T1000 (cell line): ENCODE measurements at regions not wholly inside any gene's neighbourhood (a gene's known extent, or its start where the extent isn't known, plus 50 kb on each side); places are given as distances from the start of the nearest gene placed in this dataset.

ENCODE experiments used
- DNase-seq: peaks from one replicate; lab custom pipeline; 2025; ENCODE audit warnings: mixed read lengths; lab: John Stamatoyannopoulos, UW

DNA sequence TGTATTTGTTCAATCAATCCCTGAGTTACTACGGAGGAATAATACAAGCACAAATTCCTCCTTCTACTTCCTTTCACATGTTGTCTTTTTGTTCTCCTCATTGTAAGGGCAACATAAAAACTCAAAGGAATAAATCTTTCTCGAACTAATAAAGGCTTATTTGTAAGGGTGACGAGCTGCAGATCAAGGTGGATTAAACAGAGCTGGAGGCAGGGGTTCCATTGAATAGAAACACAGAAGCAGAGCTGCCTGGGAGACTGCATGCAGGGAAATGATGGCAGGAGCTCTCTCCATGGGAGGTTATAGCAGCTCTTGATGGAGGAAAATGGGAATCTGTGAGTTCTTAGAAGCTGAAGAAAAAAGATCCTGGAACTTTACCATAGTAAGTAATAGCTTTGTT lies 160.2 kb downstream of the CYYR1 start:
- DNase-seq = no peak

DNA sequence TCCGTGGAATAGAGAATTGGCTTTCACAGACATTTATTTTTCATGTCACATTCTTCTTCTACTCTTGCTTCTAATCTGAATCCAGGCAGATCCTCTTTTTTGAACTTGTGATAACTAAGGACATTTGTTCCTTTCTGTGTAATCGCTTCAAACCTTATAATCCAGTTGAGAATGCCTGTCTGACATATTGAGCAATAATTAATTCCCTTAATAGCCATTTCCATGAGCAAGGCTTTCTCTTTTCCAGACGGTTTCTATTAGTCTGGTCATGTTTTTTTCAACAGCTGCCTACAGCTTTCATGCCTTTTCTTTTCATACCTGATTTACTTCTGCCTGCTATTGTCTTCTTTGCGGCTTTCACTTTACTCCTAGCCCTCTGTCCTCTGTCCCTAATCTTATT lies 163.4 kb downstream of the CYYR1 start:
- no peak for DNase-seq

DNA sequence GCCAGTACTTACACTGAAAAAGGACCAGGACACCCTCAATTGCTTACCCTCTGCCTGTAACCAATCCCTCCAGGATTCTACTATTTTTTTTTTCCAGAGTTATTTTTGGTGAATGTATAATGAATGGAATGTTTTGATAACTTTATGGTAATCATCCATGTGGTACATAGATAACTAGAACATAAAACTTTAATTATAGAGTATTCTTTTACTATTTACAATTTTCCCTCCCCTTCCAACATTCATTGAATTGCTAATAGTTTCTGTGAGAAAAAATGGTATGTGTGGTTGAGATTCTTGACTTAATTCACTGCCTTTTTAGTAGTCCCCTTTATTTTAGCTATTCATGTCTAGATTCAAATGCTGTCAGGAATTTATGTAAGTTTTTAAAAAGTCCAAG lies 164.6 kb downstream of the CYYR1 start:
- DNase-seq = no peak

DNA sequence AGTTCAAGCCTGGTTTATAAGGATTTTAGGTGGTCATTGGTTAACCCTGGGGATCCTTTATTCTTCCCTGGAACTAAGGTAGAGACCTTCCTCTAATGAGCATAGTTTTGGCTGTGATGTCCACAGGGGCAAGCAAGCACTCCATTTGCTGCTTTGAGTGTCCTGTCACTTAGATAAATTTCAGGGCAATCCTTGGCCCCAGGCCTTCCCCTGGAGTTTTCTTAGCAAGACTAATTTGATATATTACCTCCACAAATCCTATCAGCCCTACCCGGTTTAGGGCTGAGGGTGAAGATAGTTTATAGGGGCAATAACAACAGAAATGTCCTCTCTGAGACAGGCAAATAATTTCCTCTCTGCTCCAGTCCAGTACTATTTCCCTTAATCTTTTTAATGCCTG lies 166.6 kb downstream of the CYYR1 start:
- DNase-seq = no peak

DNA sequence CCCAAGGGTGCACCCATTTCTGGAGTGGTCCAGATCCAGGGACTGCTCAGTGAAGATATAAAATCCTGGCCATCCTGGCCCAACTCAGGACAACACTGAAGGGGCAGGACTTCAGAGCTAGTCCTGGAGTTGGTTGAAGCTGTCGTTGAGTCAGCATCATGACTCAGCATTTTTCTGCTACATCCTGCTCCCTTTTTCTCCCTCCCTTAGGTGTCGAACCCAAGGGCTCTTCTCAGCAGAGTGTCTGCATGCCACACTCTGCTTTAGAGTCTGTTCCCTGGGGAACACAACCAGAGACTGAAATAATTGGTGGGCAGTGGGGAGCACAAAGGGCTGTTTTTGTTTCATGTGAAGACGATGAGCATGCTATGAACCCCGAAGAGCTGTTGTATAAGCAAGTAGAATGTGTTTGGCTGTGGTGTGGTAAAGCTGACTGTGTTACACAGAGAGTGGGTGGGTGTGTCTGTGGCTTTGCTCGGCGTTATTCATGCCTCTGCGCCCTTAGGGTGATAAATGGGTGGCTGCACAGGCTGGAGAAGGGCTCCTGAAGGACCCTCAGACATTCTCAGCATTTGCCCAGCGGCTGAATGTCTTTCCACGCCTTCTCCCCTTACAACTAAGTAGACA lies 167.2 kb downstream of the CYYR1 start:
- DNase-seq = peak; percentile 36

DNA sequence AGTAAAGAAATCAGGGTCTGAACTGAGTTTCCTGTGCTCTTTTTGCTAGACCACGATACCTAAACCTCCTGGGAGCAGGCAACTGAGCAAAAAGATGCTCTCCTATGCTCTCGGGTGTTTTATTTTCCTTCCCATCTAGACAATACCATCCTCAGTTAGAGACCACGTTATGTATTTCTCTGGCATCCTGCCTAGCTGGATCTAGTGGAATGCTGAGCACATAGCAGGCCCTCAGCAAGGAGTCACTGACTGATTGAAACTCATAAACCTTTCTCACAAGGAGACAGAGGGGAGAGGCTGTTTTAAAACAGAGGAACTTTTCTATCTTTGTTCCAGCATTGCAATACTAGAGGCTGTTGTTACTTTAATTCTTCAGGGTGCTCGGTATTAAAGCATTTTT lies 168.0 kb downstream of the CYYR1 start:
- no peak for DNase-seq

DNA sequence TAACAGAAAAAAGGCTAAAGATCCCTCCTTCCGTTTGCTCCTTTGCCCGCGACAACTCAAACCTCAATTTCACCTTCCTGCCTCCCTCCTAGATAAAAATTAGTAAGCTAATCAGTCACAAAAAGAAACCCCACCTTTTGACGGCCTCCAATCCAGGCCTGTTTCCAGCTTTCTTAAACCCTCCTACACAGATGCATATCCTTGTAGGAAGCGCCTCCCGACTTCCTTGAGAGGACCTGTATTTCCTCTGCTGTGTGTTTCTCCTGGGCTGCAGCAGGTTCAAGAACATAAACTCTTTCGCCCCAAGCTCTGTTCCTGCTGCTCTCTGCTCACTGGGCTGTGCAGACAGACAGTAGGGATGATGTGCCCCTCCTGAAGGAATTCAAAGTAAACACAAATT lies 168.8 kb downstream of the CYYR1 start:
- no peak for DNase-seq

DNA sequence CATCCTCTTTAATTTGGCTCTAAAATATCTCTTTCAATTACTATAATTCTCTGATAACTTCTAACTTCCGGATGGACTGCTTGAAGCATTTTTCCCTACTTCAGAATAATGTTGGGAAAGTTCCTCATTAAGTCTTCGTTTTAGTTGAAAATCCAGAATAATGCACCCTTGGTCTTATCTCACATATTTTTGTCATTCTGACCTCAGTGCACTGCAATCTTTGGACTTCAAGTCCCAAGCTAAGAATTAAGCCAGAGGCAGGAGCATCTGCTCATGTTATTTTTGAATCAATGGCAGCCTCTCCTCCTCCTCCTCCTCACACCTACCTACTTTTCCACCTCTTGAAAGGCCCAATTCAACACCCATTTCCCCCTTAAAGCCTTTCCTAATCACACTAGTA lies 169.8 kb downstream of the CYYR1 start:
- no peak for DNase-seq

DNA sequence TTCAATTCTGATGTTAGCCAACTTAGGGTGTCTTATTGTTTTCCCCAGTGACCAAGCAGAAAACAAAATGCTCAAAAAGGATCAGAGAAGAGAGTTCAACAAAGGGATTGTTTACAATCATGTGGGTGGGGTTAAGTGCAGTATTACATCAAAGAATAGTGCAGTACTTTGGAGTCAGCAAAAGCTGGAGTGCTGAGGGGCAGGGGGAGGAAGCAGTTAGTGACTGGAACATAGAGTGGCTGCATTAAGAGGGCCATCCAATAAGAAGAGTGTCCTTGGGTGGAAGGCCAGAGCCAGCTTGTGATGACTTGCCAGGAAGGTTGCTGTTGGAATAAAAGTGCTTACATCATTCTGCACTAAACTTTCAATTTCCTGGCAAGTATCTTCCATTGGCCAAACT lies 175.5 kb downstream of the CYYR1 start:
- no peak for DNase-seq

DNA sequence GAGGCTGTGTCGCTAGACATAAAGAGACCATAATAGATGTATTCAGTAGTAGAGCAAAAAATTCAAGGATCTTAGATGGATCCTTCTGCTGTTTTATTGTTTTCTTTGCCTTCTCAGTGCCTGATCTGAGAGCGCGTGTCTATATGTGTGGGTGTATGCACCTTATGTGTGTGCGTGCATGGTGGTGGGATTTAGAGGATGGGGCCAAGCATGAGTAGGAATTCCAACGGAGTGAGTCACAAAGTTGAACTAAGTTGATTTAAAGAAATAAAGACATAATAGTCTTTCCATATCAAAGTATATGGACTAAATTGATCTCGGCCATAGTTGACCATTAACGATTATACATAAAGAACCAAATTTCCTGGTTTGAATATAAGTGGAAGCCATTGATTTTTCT lies 178.7 kb downstream of the CYYR1 start:
- no peak for DNase-seq

DNA sequence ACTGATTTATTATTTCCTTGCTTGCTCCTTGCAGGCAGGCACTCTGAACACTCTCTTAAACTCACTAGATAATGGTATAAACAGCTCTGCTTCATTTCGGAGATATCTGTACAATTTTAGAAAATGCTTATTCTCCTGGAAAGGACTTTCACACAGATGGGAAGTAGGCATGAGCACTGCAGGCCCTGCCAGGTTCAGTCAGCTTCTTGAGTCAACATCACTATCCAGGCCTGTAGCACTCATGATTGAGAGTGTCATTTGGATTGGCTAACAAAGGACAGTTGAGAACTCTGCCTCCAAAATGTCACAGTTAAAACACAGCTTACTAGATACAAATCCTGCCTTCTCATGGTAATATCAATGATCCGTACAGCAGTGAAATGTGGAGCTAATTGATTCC lies 181.9 kb downstream of the CYYR1 start:
- no peak for DNase-seq

DNA sequence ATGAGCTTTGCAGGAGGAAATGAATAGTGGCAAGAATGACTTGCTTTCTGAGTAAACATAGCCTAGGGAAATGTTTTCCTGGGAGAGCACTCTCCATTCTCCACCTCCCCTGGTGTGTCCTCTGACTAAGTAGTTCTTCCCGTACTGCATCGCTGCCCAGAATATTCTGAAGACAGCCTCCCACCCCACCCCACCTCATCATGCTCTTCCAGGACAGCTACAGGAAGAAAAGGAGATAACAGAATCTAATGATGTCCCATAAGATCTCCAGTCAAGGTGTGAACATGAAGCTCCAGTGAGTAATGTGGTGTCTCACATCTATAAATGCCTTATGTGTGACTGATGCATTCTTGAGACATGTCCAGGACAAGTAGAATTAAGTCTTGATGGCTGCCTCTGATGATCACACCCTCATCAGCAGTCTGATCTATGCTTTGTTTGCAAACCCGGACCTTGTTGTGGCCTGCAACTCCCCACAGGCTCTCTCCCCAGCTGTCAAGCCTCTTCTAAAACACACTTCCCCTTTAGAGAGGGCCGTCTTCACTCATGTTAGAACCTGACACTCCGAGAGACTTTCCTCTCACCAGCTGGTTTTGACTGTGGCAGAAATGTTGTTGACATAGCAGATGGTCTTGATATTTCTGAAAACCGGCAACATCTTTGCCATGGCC lies 183.0 kb downstream of the CYYR1 start:
- DNase-seq = peak; percentile 77

DNA sequence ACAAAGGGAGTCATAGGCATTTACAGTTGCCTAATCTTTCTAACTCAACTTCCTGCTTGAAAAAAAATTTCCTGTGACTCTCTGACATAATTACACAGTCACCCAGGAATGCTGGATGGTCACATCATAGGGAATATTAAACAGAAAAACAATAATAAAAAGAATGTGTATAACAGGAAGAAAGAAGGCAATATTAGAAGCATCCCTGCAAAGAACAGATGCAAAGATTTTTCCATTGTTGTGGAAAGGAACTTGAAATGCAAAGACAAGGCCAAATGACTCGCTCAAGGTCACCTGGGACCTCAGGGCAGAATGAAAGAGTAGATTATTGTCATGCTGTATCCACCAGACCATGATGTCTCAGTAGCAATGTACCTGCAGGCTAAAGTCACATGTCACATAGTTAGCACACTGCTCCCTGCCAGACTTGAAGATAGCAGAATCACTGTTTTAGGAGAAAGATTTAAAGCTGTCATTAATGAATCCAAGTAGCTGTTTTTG lies 184.3 kb downstream of the CYYR1 start:
- DNase-seq = no peak

DNA sequence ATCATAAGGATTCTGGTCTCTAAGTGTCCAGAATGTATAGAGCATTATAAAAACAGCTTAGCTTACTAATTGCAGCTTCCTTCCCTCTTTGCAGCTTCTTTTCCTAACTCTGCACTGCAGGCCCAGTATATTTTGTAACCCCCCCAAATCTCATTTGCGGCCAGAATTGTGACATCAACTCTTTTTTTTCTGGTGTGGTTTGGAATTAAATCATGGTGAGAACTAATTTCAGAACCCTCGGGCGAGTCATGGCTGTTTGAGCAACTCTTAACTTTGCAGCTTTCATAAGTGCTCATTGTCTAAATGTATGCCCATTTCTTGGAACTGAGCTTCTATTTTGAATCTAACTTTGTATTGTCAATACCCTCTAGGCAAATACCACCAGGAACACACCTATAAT lies 187.4 kb downstream of the CYYR1 start:
- DNase-seq = no peak

DNA sequence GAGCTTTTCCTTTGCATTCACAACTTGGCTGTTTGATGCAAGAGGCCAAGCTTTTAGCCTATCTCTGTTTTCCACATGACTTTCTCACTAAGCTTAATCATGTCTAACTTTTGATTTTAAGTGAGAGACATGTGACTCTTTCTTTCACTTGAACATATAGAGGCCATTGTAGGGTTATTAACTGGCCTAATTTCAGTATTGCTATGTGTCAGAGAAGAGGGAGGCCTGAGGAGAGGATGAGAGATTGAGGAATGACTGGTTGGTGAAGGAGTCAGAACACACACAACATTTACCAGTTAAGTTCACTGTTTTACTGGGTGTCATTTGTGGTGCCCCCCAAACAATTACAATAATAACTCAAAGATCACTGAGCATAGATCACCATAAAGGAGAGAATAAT lies 193.5 kb downstream of the CYYR1 start:
- DNase-seq = no peak

DNA sequence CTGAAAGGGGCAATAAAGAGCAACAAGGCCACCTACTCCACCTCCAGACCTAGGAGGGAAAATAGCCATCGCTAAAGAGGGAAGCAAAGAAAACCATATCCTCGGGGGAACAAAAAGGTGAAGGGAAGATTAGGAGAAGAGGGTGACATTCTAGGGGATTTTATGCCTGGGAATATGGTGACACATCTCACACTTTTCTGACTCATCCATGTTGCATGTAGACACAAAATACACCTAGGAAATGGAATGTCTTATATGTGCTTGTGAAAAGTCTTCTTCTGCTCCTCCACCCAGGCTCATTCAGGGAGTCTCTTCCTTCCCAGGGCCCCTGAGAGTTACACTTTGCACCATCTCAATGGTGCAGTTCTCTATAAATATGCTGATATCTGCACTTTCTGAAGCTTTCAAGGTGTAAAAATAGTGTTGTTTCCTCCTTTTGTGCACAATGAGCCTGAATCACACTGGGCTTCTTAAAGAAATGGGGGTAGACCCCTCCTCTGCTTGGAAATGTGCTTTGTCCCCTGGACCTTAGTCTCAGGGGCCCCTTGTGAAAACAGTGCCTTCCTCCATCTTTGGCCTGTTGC lies 195.9 kb downstream of the CYYR1 start:
- DNase-seq = no peak

DNA sequence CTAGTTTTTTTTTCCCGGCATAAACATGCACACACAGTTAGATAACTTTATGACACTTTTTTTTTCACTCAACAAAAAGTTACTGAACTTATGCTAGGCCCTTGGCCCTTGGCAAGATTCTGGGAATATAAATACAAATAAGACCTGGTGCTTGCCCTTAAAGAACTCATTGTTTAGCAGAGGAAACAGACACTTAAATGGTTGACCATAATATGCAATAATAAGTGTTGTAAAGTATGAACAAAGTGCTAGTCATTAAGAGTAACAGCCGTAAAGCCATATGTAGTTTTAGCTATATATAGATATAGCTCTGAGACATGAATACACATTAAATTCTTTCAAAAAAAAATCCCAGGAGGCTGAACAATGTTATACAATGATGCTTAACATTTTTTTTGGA lies 198.3 kb downstream of the CYYR1 start:
- DNase-seq = no peak

DNA sequence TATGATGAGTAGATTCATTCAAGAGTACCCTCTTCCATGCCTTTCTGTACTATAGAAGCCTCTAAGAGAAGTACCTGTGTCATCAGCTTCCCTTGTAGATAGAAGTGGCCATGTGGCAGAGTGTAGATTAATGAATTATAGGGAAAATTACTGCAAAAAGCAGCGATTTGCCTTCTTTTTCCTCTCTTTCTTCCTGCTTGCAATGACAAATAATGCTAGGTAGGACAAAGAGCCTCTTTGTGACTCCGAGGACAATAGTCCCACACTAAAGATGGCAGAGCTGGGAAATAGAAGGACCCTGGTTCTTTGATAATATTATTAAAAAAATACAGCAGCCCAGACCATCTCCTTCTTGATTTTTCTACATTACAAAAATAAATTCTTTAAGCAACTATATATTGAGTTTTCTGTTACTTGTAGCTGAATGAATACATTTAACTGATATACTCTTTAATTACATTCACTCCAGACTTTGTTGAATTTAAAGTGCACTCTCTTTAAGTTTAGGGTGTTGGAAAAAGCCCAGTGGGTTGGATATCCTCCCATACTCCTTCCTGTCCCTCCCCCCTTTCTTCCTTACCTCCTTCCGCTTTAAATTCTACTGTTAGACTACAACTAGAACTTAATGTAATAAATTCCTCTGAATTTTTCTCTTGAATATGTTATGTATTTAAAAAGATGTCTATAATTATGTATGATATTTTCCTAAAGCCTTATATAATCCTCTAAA lies 198.2 kb upstream of the APP start:
- DNase-seq = no peak

DNA sequence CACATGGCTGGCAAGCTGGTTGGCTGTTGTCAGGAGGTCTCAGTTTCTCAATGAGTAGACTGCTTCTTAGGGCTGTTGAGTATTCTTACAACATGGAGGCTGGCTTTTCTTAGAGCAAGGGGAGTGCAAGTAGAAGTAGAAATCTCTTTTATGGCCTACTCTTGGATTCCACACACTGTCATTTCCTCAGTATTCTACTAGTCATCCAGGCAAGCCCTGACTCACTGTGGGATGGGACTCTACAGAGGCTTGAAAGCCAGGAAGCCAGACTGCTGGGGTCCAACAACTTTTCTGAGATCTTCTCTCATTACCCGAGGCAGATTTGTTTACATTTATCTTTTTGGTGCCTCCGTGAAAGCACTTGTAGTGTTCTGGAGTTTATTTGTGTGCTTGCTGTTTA lies 196.2 kb upstream of the APP start:
- DNase-seq = no peak

DNA sequence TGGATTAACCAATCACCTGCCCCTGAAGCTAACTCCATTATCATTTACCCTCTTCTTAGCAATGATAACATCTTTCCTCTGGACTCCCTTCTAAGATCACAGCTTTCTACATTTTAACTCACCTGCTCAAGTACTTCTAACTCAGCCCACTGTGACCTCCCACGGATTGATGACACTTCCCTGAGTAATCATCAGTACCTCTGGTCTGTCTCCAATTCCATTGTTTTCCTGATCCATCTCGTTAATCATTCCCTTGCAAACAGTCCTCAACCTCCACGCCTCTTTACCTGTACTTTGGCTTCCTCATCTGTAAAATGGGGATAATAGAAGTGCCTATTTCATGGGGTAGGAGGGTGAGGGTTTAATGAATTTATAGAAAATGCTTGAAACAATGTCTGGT lies 195.3 kb upstream of the APP start:
- no peak for DNase-seq

DNA sequence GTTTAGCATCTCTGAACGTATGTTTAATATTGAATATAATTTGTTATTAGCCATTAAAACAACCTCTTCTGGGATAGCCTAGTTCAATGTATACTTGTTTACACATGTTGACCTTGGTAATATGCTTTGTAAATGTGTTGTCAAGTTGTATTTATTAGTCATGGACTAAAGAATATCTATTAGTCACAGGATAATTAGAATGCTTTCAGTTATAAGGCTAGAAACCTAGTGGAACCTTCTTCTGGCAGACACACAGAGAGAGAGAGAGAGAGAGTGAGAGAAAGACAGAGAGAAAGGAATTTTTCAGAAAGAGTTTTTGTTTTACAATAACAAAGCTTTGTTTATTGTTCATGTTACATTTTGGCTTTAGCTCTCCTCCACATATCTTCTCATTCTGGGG lies 181.1 kb upstream of the APP start:
- DNase-seq = no peak

DNA sequence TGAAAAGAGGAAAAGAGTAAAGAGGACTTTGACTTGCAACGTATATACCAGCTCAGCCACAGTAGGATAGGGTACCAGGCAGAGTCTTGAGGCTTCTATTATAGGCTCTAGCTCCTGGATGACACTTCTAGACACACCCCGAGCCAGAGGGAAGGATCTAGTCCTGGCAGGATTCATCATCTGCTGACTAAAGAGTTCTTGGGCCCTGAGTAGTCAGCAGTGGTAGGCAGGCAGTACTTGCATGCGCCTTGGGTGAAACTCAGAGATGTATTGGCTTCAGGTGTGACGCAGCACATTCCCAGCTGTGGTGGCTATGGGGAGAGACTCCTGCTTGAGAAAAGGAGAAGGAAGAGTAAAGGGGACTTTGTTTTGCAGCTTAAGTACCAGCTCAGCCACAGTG lies 162.3 kb upstream of the APP start:
- no peak for DNase-seq
